Daoy (cell line): ENCODE measurements at regions not wholly inside any gene's neighbourhood (a gene's known extent, or its start where the extent isn't known, plus 50 kb on each side); places are given as distances from the start of the nearest gene placed in this dataset.
A peak's percentile ranks its signal among the peaks of the same experiment; 100 is the strongest.
"Not testable (repeated sequence)": the region's sequence is repeated elsewhere in the genome, so short reads cannot be mapped to it uniquely, and the experiment has no call there.

Experiments used
- DNase-seq: peaks from one replicate; pipeline ENCODE4 v3.0.0-alpha.2; 2015; ENCODE audit warnings: low read depth

DNA sequence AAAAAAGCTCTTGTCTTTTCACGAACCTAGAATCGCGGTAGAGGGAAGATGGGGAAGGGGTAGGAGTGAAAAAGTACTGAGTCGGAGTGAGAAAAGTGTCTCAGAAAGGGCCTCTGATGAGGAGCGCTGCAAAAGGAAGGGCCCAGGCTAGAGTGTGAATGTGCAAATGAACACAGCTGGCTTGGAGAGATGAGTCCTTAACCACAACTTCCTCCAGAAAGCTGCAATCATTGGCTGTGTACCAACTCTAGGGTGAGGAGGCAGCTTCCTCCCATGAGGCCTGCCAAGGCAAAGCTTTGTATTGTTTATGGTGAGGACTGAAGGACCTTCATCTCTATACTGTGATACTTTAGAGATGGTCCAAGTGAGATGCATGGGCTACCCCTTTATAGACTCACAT, 566.9 kb upstream of the ANO5 start:
- DNase-seq: peak; percentile 2

DNA sequence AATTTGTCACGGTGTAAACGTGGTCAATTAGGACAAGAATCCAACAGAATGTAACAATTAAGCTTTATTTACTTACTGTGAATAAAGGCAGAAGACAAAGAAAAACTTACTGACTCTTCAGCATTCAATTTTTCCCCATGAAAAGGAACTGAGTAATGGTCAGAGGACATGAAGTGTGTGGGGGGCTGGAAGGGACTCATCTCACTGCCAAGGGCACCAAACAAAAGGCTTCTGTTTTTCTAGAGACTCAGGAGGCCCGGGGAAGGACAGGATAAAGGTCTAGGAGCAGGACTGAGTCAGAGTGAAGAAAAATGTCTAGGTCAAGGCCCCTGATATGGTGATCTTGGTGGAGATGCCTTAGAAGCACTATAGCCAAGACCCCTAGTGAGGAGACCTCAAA, 564.2 kb upstream of the ANO5 start:
- DNase-seq: no peak

DNA sequence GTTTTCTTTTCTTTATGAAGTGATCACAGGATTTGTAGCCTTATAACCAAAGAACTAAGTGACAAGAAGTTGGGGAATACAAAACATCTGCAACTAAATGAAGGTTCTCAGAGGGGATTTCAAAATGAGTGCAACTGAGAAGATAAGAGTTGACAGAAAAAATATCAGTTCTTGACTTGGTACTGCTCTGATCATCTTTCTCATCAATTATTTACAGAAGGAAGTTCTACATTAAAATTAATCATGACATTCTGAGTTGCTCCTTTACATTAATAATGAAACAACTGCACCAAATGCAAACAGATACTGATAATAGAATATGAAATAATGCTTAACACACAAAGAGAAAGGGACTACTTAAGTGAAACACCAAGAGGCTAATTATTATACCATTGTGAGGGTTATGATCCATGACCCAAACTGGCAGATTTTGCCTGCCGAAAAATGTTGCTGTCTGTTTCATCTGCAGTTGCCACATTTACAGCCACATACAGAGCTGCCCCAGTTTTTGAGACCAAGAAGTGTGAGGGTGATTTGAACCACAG, 561.9 kb upstream of the ANO5 start:
- no peak for DNase-seq

GRCh38 chr11:21631991-21632390, 560.9 kb upstream of the ANO5 start:
- no peak for DNase-seq

- DNase-seq: no peak
Observed at GRCh38 chr11:21634491-21634890, 558.4 kb upstream of the ANO5 start.

GRCh38 chr11:21634956-21635355, 557.9 kb upstream of the ANO5 start:
- no peak for DNase-seq

- DNase-seq: no peak
Observed at GRCh38 chr11:21635394-21636145, 557.3 kb upstream of the ANO5 start.

DNA sequence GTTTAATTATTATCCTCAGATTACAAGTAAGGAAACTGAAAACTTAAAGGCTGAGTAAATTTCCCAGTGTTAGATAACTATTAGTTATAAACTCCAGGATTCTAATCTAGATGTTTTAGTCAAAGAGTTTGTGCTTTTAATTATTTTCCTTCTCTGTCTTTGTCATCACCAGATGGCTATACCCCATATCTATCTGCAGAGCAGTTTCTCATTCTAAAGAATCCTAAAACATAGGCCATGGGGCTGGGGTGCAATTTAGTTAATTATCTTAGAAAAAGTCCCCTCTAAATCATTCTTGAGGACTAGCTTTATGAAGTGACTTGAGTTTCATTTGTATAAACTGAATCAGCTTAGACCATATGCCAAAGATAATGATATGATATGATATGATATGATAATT, 556.3 kb upstream of the ANO5 start:
- DNase-seq: no peak

DNA sequence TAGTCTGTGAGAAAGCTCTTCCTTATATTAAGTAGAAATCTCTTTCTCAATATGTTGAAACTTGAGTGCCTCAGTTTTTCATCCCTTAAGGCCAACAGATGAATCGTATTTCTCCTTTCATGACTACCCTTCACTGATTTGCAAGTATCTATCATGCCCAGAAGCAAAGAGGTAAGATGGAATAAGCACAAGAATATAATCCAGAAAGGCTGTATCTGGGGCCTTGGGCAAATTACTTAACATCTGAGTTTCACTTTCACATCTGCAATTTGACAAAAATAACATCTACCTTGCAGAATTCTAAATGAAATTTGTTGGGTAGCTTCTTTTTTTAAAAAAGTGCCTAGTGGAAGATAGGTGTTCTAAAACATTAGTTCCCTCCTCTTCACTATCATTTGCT, 552.4 kb upstream of the ANO5 start:
- DNase-seq: no peak

DNA sequence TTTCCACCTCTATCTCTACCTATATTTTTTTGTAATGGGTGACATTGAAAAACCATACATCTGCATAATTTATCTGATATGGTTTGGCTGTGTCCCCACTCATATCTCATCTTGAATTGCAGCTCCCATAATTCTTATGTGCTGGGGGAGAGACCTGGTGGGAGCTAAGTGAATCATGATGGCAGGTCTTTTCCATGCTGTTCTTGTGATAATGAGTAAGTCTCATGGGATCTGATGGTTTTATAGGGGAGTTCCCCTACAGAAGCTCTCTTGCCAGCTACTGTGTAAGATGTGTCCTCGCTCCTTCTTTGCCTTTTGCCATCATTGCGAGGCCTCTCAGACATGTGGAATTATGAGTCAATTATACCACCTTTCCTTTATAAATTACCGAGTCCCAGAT, 551.0 kb upstream of the ANO5 start:
- no peak for DNase-seq

DNA sequence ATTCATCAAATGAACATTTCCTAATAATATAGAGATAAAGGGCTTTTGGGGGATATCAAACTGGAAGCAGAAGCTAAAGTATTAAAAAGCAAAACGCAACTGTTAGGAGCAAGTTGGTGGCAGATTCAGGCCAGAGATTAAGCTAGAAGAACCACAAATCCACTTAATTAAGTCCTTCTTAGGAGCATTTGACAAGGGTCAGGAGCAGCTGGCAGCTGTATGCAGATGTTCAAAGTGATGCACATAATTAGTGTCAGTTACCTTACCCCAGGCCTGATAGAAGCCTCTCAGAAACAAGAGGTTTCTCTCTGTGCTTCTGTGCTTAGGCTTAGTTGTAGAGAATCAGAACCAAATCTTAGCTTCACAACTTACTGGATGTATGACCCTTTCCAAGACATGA, 546.5 kb upstream of the ANO5 start:
- DNase-seq: no peak

DNA sequence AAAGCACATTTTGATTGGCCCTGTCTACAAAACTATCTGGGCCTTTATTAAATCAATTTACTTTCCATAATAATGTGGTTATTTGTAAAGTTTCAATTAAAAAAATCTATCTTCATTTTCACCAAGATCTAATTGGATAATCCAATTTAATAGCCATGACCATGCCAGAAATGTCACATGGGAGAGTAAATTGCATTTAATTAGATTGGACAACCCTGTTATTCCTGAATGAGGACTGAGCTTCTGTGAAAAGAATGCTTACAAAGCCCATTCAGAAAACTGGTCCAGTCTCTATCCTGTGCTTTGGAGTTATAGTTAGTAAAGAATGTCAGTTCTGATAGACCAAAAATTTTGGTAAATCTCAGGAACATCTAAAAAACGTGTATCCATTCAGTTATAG, 541.9 kb upstream of the ANO5 start:
- DNase-seq: no peak

DNA sequence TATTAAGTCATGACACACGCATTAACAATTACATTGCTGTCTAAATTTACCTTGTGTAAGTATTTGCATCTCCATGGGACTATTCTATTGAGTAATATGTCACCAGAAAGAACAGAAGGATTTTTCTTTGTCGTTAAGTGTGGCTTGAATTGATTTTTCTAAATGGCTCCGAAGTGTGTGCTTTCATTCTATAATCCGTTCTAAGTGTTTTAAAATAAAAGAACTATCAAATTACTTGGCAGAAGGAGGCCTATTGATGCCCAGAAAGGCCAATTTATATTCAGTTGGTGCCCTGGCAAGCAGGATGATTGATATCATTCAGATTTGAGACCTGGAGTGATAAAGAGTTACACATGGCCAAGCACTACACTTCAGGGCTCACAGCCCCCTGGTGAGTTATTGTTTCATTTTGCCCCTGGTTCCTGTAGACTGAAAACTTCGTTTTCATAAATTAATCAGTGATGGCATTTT, 538.9 kb upstream of the ANO5 start:
- DNase-seq: no peak

DNA sequence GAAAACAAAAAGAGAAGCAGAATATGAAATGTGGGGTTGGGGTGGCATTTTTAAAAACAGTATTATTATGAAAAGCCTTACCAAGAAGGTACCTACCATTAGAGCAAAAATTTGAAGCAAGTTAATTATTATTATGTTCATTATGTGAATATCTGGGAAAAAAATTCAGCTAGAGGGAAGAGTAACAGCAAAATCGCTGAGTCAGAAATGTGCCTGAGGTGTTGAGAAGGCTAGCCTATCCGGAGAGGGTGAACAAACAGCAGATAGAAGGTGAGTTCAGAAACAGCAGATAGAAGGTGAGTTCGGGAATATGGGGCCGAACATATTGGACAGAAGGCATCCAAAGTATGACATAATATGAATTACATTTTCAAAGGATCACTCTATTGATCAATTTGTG, 536.8 kb upstream of the ANO5 start:
- no peak for DNase-seq

- no peak for DNase-seq
Observed at GRCh38 chr11:21658654-21659193, 534.2 kb upstream of the ANO5 start.

GRCh38 chr11:21659377-21659776, 533.5 kb upstream of the ANO5 start:
- not testable (repeated sequence) for DNase-seq

DNA sequence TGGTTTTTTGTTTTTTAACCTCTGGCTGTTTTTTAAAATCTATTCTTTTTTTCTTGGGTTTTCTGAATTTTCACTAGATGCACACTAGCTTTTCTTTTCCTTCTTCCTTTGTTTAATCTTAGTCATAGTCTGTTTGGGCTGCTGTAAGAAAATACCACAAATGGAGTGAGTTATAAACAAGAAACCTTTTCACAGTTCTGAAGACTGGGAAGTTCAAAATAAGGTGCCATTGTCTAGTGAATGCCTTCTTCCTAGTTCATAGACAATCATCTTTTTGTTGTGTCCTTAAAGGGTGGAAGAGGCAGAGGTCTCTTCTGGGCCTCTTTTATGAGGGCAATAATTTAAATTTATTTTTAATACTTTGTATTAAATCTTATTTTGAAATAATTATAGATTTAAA, 532.9 kb upstream of the ANO5 start:
- no peak for DNase-seq

- no peak for DNase-seq
Observed at GRCh38 chr11:21675049-21675616, 517.8 kb upstream of the ANO5 start.

DNA sequence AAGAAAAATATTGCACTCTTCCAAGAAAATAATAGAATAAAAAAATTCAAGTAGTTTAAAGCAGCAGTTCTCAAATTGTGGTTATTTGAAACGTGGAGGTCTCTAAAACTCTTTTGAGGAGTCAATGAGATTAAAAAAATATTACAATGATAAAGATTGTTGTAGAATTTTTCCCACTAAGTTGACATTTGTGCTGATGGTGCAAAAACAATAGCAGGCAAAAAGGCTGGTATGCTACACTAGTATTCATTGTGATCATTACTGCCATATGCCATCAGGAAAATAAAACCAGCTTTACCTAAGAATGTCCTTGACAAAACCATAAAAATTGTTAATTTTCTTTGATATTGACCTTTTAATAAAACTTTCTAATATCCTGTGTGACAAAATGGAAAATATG, 505.2 kb upstream of the ANO5 start:
- no peak for DNase-seq

DNA sequence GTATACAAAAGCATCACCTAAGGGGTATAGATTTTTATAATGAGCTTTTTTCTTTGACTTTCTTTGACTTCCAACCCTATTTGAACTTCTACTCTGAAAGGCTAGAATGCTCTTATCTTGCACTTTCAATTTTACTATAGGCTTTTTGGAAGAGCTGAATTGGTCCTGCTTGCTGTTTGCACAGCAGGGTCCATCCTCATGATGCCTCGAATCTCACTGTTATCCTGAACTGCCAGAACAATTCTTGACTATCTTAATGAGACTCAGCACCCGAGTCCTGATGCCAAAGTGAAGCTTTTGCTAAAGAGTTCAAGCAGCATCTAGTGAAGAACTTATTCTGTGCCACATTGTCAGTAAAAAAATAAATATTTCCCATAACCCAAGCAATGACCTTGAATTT, 488.3 kb upstream of the ANO5 start:
- DNase-seq: no peak

DNA sequence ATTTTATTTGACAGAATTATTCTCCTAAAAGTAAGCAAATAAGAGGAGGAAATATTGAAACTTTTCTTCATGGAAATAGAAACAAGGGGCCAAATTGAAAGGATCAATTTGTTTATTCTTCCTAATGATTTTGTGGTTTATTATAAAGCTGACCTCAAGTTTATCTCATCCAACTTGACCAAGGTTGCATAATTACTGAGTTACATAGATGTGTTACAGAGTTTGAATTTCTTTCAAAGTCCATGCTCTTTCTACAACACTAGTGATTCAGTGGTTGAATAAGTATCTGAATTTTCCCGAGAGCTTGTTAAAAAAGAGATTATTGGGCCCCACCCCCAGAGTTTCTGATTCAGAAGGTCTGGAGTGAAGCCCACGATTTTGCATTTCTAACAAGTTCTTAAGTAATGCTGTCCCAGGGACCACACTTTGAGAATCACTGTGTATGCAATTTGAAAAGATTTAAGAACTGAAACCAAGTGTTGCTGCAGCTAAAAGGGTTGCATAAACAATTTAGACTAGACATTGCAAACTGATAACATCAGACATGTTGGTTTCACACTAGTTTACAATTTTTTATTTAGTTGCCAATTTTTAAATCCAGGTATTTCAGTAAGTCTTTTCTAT, 485.7 kb upstream of the ANO5 start:
- no peak for DNase-seq

DNA sequence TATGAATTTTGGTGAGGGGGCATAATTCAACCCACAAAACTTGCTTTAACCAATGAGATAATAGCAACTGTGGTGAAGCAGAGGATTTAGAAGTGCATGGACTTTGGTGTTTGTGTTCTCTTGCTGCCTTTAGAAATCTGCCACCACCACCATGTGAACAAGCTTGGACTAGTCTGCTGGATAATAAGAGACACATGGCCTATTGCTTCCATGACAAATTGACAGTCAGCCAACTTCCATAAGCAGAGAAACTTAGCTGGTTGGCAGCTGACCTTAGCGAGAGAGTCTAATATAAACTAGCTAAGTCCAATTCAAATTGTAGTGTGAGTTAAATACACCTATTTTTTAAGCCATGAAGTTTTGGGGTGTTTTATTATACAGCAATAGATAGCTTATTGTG, 482.1 kb upstream of the ANO5 start:
- DNase-seq: no peak

DNA sequence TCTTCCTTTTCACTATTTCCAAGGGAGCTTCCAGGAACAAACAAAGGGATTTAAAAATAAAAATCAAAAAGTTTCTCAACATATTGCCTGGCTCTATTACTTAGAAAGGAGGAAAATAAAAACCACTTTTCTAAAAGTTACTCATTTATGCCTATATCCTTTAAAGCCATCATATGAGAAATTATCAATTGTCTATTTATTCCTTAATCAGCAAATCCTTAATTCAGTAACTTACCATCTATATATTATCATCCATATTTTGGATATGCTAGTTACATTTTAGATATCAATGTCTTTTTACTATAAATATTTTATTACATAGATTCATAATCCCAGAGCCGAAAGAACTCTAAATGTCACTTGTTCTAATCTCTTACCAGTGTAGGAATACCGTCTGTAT, 481.5 kb upstream of the ANO5 start:
- DNase-seq: no peak
